ENCODE measurements at regions not wholly inside any gene's neighbourhood (a gene's known extent, or its start where the extent isn't known, plus 50 kb on each side); places are given as distances from the start of the nearest gene placed in this dataset.
"Not testable (repeated sequence)": the region's sequence is repeated elsewhere in the genome, so short reads cannot be mapped to it uniquely, and the experiment has no call there.

DNA sequence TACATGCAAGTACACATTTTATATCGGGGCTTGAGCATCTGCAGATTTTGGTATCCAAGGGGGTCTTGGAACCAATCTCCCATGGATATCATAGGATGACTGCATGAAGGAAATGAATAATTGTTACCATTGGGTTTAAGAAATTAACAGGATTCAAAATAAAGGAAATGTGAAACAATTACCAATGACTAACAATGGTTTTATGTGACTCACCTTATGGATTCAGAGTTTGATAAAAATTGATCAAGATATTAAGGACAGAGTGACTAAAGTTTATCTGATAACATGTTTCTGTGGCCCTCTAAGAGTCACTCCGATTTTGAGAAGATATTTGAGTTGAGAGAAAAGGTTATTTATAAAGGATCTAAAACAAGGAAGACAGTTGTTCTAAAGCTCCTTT, 93.0 kb upstream of the ODAD2 start:
- no peak for DNase-seq (ENCODE audit: low spot score)
- TF ChIP-seq, protein P1, sequence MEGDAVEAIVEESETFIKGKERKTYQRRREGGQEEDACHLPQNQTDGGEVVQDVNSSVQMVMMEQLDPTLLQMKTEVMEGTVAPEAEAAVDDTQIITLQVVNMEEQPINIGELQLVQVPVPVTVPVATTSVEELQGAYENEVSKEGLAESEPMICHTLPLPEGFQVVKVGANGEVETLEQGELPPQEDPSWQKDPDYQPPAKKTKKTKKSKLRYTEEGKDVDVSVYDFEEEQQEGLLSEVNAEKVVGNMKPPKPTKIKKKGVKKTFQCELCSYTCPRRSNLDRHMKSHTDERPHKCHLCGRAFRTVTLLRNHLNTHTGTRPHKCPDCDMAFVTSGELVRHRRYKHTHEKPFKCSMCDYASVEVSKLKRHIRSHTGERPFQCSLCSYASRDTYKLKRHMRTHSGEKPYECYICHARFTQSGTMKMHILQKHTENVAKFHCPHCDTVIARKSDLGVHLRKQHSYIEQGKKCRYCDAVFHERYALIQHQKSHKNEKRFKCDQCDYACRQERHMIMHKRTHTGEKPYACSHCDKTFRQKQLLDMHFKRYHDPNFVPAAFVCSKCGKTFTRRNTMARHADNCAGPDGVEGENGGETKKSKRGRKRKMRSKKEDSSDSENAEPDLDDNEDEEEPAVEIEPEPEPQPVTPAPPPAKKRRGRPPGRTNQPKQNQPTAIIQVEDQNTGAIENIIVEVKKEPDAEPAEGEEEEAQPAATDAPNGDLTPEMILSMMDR (IDR thresholded peaks at IDR 0.05; ENCODE audit: extremely low read depth, missing control alignments): no peak

DNA sequence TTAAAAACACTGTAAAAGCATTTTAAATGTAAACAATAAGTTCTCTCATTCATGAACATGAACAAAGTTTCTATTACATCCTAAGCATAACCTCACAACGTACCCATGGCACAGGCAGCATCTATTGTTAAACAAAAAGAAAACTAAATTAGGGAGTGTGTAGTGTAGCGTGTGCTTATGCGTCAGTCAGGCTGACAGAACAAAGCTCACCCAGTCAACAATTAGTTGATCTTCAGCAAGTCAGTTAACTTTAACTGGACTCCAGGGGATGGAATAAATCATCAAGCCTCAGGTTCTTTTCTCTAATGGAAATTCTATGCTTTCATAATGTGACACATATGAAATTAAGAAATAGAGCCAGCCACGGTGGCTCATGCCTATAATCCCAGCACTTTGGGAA, 91.6 kb upstream of the ODAD2 start:
- no peak for DNase-seq (ENCODE audit: low spot score)
- TF ChIP-seq, protein P1 (IDR thresholded peaks at IDR 0.05; ENCODE audit: extremely low read depth, missing control alignments): no peak

DNA sequence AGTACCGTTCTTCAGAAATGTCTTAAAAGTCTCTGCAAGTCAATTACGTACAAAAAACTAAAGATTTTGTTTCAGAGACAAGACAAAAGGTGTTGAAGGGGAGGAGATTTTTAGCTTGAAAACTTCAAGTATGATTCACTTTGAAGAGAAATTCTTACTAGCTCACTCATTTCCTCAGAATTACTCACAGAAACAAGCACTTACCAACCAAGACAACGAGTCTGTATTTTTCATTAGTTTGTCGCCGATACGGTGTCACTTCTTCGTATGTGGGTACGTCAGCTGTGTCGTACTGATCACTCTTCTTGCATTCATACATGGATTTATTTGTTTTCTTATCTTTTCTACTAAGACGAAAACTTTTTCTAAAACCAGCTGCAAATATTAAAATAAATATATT, 90.6 kb upstream of the ODAD2 start:
- DNase-seq (ENCODE audit: low spot score): no peak
- TF ChIP-seq, protein P1 (IDR thresholded peaks at IDR 0.05; ENCODE audit: extremely low read depth, missing control alignments): no peak

DNA sequence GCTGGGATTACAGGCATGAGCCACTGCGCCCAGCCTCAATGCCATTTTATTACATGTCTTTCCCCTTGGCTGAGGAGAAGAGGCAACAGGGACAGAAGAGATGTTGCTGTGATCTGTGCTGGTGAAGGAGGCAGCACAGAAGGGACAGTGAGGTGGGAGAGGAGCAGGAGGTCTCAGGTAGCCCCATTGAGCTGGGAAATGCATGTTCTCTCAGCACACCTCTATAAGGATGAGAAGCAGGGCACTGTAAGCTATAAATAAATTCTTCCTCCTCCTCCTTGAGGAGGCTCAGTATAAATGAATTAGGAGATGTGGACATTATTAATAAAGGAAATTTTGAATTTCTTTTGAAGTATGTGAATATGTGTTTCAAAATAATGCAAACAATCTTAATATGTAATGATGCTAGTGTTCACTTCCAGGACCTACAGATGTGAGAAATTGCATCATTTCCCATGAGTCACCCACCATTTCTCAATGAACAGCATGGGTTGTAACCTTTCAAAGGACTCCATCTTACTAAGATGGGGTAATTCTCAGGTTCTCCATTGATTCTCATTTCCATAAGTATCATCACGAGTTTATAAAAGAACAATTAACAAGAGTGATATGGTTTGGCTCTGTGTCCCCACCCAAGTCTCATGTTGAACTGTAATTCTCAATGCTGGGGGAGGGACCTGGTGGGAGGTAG, 88.9 kb upstream of the ODAD2 start:
- TF ChIP-seq, protein P1 (IDR thresholded peaks at IDR 0.05; ENCODE audit: extremely low read depth, missing control alignments): no peak
- no peak for DNase-seq (ENCODE audit: low spot score)

DNA sequence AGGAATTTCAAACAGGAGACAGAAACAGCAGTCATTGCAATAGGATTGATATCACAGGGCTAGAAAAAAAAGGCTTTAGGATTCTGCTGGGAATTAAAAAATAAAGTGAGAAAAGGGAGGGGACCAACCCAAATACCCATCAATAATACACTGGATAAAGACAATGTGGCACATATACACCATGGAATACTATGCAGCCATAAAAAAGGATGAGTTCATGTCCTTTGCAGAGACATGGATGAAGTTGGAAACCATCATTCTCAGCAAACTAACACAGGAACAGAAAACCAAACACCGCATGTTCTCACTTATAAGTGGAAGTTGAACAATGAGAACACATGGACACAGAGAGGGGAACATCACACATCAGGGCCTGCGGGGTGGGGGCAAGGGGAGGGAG, 86.9 kb upstream of the ODAD2 start:
- DNase-seq (ENCODE audit: low spot score): not testable (repeated sequence)

DNA sequence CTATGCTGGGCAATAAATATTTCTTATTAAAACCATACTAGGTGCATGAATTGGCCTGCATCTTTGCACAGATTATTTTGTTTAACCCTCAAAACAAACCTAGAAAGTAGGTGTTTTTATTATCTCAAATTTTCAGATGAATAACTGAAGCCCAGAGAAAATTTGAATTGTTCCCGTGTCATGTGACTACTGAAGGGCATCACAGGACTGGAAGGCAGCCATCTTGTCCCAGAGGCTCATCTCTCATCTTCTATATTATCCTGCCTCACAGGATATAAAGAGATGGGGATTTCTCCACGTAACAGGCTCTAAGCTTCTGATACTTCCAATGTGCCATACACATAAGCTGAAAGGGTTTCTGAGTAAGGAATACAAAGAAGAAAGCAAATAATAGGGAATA, 84.0 kb upstream of the ODAD2 start:
- no peak for DNase-seq (ENCODE audit: low spot score)
- TF ChIP-seq, protein P1 (IDR thresholded peaks at IDR 0.05; ENCODE audit: extremely low read depth, missing control alignments): no peak

DNA sequence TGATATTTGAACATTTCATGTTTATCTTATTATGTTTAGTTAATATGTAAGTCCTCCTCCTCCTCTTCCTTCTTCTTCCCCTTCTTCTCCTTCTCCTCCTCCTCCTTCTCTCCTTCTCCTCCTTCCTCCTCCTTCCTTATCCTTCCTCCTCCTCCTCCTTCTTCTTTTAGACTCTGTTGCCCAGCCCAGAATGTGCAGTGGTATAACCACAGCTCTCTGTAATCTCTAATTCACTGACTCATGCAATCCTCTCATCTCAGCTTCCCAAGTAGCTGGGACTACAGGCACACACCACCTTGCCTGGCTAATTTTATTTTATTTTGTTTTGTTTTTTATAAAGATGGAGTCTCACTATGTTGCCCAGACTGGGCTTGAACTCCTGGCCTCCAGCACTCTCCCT, 83.4 kb upstream of the ODAD2 start:
- TF ChIP-seq, protein P1 (IDR thresholded peaks at IDR 0.05; ENCODE audit: extremely low read depth, missing control alignments): no peak
- no peak for DNase-seq (ENCODE audit: low spot score)

DNA sequence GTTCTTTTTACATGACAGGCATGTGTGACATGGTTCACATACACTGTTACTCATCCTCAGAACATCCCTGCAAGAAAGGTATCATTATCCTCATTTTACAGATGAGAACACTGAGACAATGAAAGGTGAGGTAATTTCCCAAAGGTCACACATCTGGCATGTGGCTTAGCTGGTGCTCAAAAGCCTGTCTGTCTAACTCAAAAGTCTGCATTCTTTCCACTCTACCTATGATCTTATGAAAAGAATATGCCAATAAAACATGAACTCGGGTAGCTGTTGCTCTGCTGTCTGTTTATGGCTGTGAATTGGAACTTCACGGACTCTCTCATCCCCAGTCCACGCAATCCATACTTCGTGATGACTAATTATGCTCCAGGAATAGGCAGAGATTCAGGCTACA, 79.0 kb upstream of the ODAD2 start:
- no peak for DNase-seq (ENCODE audit: low spot score)

More for the DNA sequence above, 79.0 kb upstream of the ODAD2 start:
- TF ChIP-seq, protein P1 (IDR thresholded peaks at IDR 0.05; ENCODE audit: extremely low read depth, missing control alignments): no peak

All from GM20000 (cell line).